K562 (cell line): ENCODE measurements at regions not wholly inside any gene's neighbourhood (a gene's known extent, or its start where the extent isn't known, plus 50 kb on each side); places are given as distances from the start of the nearest gene placed in this dataset.

ENCODE experiments used
- ASH1L ChIP-seq: fragments of 450-650 bp; IDR thresholded peaks from 2 replicates; pipeline ENCODE4 v1.6.1; 2018; ENCODE audit warnings: borderline replicate concordance, mild to moderate bottlenecking, low read depth; ENCODE audit not compliant: partially characterized antibody
- BRCA1 ChIP-seq, 2 experiments: fragments of 450-650 bp in 1 of 2; sonication (generic) in 1 of 2; formaldehyde crosslinking in 1 of 2; IDR thresholded peaks; 2 replicates each; pipeline versions ENCODE4 v1.5.0 to v1.6.1; 2017 to 2020; ENCODE audit warnings: mild to moderate bottlenecking in 1 of 2, missing genetic modification reagents in 1 of 2
- CCNT2 ChIP-seq: IDR thresholded peaks from 2 replicates; pipeline ENCODE4 v1.6.1; 2011; ENCODE audit warnings: borderline replicate concordance, low read depth, mild to moderate bottlenecking, moderate library complexity, mixed read lengths, low read length; ENCODE audit not compliant: insufficient read length; ENCODE audit errors: extremely low read depth
- EP300 ChIP-seq: IDR thresholded peaks from 2 replicates; pipeline ENCODE4 v1.6.1; 2012; ENCODE audit warnings: low read length, improper control_type of control experiment
- GTF2F1 ChIP-seq: IDR thresholded peaks from 2 replicates; pipeline ENCODE4 v1.6.1; 2011; ENCODE audit warnings: low read depth, low read length, improper control_type of control experiment
- MTA1 ChIP-seq: fragments of 450-650 bp; IDR thresholded peaks from 2 replicates; pipeline ENCODE4 v1.6.1; 2017; ENCODE audit warnings: borderline replicate concordance
- PHF21A ChIP-seq: fragments of 450-650 bp; IDR thresholded peaks from 2 replicates; pipeline ENCODE4 v1.6.1; 2017; ENCODE audit warnings: low read depth, borderline replicate concordance
- POLR2A ChIP-seq: fragments of 450-650 bp; conservative IDR thresholded peaks from 2 replicates; pipeline ENCODE4 v1.6.1; 2016
- UBTF ChIP-seq, 2 experiments: IDR thresholded peaks; 2 replicates each; pipeline ENCODE4 v1.6.1; 2012; ENCODE audit warnings: improper control_type of control experiment in 2 of 2, low read depth in 2 of 2, low read length in 2 of 2, borderline replicate concordance in 1 of 2
- TF ChIP-seq, protein P1 (sequence below), 3 experiments: IDR thresholded peaks in 2 of 3; conservative IDR thresholded peaks in 1 of 3; 2 replicates each; pipeline ENCODE4 v1.5.1; 2011 to 2012; ENCODE audit warnings: low read length in 3 of 3, mild to moderate bottlenecking in 3 of 3, control low read depth in 2 of 3, improper control_type of control experiment in 1 of 3, inconsistent platforms in 1 of 3, low read depth in 1 of 3, mixed read lengths in 1 of 3, moderate library complexity in 1 of 3; ENCODE audit not compliant: insufficient read depth in 2 of 3
- TF ChIP-seq, protein P2 (sequence below): IDR thresholded peaks from 3 replicates; pipeline ENCODE4 v1.6.1; 2011; ENCODE audit warnings: borderline replicate concordance, mild to moderate bottlenecking, moderate library complexity; ENCODE audit not compliant: insufficient read length; ENCODE audit errors: extremely low read depth

DNA sequence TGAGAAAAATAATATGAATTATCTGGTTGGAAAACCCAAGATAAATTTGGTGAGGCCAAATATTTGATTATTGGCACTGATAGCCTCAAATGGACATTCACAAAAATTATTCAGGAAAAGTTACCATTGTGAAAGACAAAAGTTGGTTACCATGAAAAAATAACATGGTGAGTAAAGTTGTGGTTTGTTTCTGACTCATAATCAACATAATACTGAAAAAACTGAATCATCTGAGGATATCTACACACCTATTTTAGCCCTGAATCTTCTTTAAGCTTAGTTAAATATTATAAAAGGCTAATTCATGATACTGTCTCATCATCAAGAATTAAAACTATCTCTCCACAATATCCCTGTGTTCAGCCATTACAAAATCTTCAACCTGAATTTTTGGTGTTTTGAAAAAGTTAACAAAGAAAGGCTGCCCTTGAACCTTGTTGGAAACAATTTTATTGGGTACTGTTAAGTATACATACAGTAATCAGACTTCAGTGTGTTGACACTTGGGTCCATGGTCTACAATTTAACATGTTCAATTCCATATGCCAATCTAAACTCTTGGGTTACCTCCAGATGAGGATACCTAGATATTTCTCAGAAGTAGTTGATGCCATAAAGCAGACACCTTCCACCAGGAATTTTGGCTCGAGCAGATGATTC is 607.5 kb upstream of the SLC39A10 start:
- TF ChIP-seq MTA1: no peak
- no peak for TF ChIP-seq POLR2A
- no peak for TF ChIP-seq BRCA1 (IDR thresholded peaks at IDR 0.05)
- no peak for TF ChIP-seq BRCA1 (CRISPR knock-in tag; IDR thresholded peaks at IDR 0.05)
- TF ChIP-seq, protein P1, sequence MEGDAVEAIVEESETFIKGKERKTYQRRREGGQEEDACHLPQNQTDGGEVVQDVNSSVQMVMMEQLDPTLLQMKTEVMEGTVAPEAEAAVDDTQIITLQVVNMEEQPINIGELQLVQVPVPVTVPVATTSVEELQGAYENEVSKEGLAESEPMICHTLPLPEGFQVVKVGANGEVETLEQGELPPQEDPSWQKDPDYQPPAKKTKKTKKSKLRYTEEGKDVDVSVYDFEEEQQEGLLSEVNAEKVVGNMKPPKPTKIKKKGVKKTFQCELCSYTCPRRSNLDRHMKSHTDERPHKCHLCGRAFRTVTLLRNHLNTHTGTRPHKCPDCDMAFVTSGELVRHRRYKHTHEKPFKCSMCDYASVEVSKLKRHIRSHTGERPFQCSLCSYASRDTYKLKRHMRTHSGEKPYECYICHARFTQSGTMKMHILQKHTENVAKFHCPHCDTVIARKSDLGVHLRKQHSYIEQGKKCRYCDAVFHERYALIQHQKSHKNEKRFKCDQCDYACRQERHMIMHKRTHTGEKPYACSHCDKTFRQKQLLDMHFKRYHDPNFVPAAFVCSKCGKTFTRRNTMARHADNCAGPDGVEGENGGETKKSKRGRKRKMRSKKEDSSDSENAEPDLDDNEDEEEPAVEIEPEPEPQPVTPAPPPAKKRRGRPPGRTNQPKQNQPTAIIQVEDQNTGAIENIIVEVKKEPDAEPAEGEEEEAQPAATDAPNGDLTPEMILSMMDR (IDR thresholded peaks at IDR 0.05 in 2 of 3, conservative IDR thresholded peaks at IDR 0.05 in 1 of 3; ENCODE audit: insufficient read depth in 2 of 3, low read depth in 1 of 3, low read length in 3 of 3): no peak
- TF ChIP-seq ASH1L: no peak
- no peak for TF ChIP-seq CCNT2
- TF ChIP-seq, protein P2, sequence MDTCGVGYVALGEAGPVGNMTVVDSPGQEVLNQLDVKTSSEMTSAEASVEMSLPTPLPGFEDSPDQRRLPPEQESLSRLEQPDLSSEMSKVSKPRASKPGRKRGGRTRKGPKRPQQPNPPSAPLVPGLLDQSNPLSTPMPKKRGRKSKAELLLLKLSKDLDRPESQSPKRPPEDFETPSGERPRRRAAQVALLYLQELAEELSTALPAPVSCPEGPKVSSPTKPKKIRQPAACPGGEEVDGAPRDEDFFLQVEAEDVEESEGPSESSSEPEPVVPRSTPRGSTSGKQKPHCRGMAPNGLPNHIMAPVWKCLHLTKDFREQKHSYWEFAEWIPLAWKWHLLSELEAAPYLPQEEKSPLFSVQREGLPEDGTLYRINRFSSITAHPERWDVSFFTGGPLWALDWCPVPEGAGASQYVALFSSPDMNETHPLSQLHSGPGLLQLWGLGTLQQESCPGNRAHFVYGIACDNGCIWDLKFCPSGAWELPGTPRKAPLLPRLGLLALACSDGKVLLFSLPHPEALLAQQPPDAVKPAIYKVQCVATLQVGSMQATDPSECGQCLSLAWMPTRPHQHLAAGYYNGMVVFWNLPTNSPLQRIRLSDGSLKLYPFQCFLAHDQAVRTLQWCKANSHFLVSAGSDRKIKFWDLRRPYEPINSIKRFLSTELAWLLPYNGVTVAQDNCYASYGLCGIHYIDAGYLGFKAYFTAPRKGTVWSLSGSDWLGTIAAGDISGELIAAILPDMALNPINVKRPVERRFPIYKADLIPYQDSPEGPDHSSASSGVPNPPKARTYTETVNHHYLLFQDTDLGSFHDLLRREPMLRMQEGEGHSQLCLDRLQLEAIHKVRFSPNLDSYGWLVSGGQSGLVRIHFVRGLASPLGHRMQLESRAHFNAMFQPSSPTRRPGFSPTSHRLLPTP: no peak
- TF ChIP-seq EP300: no peak
- no peak for TF ChIP-seq GTF2F1
- TF ChIP-seq UBTF (IDR thresholded peaks at IDR 0.05; ENCODE audit: borderline replicate concordance in 1 of 2, low read depth in 2 of 2, low read length in 2 of 2): no peak
- TF ChIP-seq PHF21A: no peak
